ENCODE measurements at regions not wholly inside any gene's neighbourhood (a gene's known extent, or its start where the extent isn't known, plus 50 kb on each side); places are given as distances from the start of the nearest gene placed in this dataset.

DNA sequence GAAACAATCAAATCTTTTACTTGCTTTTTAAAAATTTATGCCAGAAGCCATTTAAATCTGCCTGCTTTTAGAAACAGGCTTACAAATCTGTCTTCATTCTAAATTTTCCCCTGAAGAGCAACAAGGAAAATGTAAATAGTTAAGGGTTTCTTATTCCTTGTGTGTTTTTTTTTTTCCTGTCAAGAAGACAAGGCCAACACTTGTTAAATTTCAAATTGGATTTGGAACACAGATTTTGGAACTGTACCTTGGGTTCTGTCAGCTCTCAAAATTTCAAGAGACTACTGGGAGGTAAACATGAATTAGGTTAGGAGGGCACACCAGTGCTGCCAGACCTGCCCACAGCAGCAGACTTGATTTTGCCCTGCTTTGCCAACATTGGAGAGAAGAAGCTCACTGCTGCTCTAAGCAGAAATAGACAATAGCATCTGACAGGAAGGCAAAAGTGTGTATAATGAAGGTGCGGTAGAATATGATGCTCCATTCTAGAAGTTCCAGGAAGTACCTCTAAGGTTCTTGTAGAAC is 121.7 kb downstream of the NHLRC3 start:
- no peak for DNase-seq (ENCODE audit: low read depth)

DNA sequence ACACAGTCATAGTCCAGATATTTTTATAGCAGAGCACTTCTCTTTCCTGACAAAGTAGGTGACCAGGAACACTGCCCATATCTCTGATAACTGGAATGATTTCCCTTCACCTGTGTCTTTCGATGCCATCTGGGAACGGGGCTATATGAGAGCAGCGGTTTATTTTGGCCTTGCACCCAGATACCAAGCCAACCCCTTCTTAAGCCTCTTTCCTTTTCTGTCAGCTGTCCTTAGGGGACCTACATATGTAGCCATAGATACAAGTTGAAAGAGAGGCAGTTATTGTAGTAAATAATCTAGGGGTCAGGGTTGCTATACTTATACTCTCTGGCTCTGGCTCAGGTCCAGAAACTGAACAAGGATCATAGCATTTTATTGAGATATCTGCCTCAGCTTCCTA is 128.8 kb downstream of the NHLRC3 start:
- no peak for DNase-seq (ENCODE audit: low read depth)

DNA sequence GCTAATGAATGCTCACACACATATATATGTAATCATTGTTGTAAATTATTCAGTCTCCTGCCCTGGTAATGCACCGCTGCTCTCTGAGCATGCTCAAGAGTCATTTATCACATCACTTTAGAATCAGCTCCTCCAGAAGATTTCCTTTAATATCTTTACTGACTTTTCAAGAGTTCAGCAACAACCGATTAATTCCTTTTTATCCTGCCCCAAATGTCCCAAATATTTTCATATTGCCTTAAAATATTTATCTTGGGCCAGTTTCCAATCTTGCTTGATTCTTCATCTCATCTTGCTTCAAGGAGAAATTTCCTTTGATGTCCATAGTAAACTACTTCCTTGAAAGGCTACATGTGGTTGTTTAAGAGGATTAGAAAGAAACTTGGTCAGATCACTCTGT is 132.5 kb downstream of the NHLRC3 start:
- no peak for DNase-seq (ENCODE audit: low read depth)

DNA sequence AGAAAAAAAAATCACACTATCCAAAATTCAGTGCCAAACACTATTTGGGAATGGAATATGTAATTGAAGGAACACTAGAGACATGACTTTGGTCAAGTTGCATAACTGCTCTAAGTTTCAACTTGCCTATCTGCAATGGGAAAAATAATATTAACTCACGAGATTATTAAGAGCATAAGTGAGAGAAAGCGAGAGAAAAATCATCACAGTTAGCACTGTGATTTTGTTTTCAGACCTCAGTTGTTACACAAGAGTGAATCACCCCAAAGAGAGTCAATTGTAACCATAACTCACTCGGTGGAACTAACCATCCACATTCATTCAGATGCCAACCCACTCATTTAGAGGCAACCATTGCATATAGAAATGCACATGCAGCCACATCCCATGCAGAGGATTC is 147.1 kb downstream of the NHLRC3 start:
- DNase-seq (ENCODE audit: low read depth), result peak; percentile 38

DNA sequence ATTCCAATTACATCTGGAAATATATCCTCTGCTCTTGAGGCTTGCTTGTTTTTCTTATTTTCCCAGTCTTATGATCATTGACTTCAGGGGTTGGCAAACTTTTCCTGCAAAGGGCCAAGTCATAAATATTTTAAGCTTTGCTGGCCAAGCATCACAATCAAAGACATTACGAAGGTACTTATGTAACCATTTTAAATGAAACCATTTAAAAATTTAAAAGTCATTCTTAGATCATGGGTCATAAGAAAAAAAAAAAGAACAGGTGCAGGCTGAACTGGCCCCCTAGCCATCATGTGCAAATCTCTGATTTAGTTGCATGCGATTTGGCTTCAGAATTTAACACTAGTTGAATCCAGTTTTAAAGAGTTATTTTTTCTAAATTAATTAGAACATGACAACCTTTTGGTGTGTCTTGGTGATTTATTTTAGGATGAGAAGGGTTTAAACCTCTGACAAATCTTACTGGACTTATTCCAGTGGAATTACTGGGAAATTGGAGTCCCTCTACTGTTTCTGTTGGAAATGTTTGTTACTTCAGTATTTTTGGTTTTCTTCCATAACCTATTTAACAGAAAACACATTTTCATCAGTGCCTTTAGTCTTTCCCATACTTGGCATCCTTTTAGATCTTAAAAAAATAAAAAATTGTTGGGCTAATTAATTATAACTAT is 148.1 kb downstream of the NHLRC3 start:
- DNase-seq (ENCODE audit: low read depth), result peak; percentile 66

DNA sequence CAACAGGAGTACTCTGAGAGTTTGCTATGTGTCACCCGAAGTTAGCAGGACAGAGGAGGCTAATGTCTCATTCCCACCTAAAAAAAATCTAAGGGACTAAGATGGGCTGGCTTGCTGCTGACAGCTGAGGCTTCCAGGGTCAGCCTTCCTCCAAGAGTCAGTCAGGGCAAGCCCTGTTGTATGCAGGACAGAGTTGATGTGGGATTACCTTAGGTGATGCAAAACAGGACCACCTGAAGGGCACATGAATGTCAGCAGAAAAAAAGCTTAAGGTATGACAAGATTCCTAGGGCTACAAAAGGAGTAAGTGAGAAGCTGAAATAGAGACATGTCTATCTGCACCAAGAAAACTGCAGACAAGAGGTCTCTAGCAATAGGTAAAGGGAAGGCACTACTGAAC is 151.5 kb downstream of the NHLRC3 start:
- DNase-seq (ENCODE audit: low read depth), result no peak

DNA sequence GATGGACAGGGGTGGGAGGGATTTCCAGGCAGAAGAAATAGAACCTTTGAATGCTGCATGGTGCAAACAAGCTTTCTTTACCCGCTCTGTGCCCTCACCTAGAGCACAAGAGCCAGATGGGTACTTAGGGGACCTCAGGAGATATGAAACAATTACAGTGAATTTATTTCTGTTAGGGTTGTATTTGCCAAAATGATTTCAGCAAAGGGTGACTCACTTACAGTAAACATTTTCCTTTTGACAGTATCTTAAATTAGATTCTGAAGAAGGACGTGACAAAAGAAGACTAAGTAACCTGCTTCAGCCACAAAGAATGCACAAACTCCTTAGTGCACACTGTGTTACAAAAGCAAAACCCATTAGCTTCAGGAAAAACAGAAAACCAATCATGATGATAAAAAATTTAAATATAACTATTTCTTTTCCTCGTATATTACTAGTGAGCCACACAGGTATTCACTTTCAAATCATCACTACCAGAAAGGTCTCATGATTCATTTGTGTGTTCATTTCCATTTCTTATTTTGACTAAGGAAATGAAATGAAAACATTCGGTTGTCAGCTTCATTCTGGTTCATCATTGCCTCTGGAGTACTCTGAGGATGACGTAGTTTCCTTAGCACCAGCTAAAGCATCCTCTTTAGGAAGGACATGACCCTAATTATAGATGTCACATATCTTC is 158.8 kb downstream of the NHLRC3 start:
- DNase-seq (ENCODE audit: low read depth), result no peak

DNA sequence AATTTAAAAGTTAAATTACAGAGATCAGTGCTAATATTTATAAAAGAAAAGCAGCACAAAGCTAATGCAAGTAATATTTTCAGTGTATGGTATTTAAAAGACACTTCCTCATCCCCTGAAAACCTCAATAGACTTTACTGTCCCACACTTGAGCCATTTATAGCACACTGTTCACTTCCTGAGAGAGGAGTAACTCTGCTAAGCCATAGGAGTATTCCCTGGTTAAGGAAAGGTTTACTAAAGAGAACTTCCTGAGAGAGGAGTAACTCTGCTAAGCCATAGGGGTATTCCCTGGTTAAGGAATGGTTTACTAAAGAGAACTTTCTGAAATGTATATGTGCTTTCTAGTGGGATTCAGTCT is 159.4 kb downstream of the NHLRC3 start:
- DNase-seq (ENCODE audit: low read depth), result no peak

DNA sequence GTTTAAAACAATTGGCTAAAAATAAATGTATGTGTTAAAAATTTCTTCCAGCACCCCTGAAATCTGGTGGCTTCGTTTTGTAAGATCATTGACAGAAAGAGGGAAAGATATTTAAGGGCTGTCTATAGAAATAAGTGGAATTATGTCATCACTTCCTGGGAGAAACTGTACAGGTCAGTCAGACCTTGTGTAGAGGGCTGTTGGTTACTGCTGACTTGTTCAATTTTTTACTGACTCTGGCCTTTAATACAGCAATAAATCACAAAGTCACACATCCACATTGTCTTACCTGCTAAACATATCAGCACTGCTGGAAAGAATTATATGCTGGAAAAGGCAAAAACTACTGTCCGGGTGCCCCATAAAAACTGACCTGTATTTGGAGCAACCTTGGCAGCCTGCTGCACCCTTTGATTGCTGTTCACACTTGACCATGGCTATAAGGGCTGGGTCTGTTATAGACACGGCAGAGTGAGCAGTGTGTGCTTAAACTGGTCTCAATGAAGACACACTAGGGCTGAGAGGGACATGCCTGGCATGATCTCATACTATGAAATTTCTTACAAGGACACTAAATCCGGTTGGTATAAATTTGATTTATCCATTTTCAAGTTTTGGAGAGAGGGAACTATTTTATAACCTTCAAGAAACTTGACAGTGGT is 162.1 kb downstream of the NHLRC3 start:
- DNase-seq (ENCODE audit: low read depth), result no peak

DNA sequence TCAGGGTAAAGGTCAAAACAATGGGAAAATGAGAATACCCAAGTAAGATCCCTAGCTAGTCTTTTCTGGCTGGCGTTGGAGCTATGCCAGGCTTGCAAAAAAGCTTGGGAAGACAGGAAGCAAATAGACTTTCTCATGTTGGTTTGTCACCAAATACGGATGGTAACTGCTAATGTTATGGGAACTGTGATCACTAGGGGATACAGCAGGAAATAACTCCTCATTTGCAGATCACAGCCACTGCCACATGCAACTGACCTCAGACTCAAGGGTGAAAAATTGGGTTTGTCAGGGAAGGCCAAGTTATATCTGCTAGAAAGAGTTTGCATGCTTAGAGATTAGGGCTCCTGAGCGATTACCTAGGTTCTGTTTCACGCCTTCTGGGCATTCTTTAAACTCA is 162.9 kb downstream of the NHLRC3 start:
- DNase-seq (ENCODE audit: low read depth), result no peak

DNA sequence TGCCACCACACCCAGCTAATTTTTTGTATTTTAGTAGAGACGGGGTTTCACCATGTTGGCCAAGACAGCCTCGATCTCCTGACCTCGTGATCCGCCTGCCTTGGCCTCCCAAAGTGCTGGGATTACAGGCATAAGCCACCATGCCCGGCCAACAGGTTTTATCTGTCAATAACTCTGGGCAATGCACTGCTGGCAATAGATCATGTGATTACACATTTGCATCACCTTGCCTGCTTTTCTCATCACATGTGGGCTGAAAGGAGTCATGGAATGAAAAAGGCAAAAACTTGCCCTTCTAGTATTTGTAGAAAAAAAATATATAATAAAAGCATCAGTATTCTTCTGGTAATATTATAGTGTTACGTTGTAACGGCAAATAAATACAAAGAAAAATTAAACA is 164.5 kb downstream of the NHLRC3 start:
- DNase-seq (ENCODE audit: low read depth), result no peak

DNA sequence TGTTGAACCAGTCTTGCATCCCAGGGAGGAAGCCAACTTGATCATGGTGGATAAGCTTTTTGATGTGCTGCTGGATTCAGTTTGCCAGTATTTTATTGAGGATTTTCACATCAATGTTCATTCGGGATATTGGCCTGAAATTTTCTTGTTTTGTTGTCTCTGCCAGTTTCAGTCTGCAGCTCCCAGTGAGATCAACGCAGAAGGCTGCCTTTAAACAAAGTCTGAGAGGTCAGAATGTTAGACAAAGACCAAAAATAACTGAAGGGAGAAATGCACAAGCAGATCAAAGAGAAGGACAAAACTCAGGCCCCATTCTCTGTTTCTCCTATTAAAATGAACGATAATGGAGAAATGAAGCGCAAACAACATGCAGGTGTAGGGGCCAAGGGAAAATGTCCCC is 170.4 kb downstream of the NHLRC3 start:
- DNase-seq (ENCODE audit: low read depth), result no peak

DNA sequence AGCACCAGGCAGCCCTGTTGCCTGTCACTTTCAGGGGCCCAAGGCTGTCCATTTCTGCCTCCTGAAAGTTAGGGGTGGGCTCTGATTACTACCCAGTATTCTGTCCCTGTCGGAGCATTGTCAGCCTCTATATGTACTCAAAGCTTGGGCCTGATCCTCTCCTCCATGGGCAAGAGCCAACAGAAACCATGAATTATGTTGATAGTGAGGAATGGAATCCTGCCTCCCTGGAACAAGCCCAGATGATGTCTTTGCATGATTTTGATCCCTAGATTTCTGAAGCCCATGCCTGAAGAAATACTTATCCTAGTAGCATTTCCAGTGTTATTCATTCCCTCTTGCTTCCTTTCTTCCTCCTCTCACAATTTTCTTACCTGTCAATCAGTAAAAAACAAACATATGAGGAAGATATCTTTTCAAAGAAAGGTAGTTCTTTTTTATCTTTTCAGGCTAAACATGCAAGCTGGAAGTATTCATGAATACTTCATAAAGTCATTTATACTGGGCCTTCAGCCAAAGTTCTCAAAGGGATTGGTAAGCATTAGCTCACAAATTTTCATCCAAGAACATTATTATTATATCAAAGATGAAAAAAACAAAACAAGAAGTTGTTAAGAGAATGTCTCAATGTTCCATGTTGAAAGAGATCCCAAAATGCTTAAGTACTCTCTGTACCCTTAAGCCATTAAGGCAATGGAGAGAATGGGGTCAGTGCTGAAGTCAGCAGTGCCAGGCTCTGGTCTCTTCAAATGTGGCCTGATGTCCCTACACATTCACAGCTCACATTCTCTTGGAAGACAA is 171.7 kb downstream of the NHLRC3 start:
- DNase-seq (ENCODE audit: low read depth), result peak; percentile 41

DNA sequence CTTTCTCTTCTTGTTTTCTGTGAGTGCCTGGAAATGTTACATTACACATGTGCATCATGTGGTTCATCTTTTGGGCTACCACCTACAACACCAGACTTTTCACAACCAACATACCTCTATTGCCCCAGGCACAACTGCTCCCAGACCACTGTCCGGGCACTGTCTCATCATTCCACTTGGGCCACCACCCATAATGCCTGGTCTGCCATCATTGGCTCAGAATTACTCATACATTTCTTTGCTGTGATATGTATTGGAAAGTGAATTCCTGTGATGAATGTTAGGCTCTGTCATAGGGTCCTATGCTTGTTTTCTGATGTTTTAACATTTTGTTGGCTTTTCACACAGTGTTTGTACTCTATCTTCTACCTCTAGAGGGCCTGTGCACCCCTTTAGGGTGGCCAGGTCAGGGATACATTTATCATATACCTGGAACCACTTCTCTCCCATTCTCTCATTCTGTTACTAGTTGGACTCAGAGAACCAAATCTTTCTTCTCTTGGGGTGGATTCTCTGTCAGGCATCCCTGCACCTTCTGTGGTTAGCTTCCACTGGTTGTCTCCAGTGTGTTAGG is 172.8 kb downstream of the NHLRC3 start:
- DNase-seq (ENCODE audit: low read depth), result no peak

DNA sequence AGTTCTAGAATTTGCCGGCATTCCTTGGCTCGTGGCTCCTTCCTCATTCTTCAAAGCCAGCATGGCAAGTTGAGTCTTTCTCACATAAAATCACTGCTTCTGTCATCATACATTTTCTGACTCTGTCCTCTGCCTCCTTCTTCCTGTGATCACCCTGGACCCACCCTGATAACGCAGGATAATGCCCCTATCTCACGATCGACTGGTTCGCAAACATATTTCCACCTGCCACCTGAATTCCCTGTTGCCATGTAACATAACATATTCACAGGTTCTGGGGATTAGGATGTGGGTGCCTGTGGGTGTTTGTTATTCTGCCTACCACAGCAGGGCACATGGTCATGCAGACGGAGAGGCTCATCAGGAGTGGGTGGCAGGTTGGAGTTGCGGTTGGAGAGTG is 177.7 kb downstream of the NHLRC3 start:
- no peak for DNase-seq (ENCODE audit: low read depth)

DNA sequence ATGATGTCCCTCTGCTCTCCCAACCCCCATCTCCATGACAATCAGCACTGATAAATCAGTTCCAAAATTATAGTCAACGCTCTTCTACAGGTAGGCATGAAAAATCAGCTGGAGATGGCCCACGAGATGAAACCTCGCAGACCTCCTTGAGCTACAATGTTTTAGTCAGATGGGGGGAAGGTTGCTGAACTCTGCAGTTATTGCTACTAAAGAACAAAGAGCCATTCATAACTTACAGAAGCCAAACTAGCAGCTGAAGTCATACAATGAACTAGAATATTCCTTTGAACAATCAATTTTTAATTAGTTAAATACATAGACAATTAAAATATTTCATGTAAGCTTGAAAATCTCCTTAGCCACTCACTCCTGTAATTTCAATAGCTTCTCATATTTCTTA is 179.2 kb downstream of the NHLRC3 start:
- no peak for DNase-seq (ENCODE audit: low read depth)

DNA sequence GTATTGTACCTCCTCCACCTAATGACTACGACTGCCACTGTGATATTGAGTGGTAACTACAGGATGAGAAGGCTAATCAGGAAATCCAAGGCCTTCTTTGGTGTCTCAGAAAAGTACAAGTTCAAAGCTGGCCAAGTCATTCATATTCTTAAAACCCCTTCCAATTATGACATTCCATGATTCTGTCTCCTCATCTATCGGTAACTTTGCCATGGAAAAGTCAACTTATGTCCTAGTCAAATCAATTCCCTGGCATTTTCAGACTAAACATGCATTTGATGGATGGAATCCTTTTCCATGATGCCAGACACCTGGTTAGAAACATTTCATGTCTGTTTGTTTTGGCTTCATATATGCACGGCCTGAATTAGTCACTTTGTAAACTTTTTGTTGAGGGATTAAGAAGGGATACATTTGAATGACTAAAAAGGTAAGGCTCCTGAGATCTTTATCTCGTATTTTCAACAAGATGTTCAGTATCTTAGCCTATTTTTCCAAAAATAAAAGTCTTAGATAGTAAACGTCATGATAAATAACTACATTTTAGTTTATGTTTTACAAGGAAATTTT is 186.5 kb downstream of the NHLRC3 start:
- no peak for DNase-seq (ENCODE audit: low read depth)

DNA sequence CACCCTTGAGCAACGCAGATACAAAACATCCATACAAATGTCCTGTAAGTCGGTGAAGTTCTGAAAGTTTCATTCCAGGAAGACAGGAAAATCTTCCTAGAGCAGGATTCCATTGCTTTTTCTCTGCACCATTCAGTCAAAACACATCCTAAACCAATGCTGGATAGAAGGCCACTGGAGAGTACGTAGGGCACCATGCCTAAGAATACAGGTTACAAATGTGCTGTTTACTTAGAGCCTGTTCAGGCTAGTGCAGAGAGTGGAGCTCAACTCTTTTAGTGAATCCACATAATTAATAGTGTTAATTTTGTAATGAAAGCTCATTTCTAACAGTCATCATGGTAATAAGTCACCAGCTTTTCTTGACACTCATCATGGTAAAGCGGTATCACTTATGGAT is 187.6 kb downstream of the NHLRC3 start:
- no peak for DNase-seq (ENCODE audit: low read depth)

DNA sequence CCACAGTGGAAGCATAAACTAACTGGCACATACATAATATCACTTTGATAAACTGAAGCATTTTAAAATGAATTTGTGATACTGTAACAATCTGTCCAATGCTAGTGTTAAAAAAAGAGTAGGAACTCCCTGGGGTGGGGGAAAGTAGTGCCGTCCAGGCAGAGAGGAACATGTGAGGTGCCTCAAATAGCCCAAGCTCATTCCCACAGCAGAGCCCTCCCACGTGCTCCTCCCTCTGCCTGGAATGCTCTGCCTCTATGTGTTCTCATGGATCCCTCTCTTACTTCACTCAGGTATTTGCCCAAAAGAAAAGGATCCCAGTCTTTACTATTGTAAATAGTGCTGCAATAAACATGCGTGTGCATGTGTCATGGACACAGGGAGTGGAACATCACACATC is 188.1 kb downstream of the NHLRC3 start:
- no peak for DNase-seq (ENCODE audit: low read depth)

DNA sequence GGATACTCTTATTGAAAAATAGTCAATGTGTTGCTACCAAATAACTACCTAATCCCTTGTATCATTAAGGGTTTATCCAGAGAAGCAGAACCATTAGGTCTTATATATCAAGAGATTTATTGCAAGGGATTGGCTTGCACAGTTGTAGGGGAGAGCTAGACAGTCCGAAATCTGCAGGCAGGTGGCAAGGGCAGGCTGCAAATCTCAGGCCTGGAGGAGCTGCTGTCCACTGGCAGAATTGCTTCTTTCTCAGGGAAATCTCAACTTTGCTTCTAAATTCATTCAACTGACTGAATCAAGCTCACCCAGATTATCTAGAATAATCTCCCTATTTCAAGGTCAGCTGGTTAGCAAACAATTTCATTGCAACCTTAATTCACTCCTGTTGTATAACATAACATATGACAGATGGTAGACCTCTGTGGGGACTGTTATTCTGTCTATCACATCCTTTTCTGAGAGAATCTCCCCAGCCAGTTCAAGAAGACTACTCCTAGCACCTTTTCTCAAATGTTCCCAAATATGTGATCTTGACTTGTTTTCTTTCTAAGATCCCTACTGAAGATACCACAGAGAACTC is 194.2 kb downstream of the NHLRC3 start:
- DNase-seq (ENCODE audit: low read depth), result no peak

DNA sequence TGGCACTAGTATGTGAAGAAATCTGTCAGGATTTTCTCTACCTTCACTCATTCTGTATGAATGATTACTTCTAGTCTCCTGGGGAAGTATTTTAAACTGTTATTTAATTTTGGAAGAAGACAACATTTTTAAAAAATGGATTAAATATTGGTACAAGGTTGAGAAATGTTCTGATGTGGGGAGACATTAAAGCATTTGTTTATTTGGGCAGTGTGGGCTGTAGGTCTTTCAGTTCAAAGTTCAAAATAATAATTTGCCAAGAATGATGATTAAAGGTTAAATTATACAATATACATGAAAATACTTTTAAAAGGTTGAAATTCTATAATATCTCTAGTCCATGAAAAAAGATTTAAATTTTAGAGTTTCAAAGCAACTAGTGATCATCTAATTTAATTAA is 194.7 kb downstream of the NHLRC3 start:
- no peak for DNase-seq (ENCODE audit: low read depth)

DNA sequence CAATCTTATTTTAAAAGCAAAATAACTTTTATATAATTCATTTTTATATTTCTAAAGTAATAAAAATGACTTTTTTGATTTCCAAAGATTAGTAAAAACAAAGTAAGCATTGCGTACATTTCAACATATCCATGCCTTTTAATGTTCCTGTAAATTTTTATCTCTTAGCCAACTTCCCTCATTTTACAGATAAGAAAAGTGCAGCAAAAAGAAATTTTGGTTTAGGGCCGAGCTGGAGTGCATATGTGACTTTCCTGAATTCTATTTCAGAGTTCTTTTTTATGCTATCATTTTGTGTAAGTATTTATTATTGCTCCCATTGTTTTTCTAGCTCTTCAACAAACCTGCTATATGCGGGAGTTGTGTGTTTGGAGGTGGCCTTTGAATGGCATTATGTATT is 195.3 kb downstream of the NHLRC3 start:
- no peak for DNase-seq (ENCODE audit: low read depth)

All from stromal cell of bone marrow (primary cell).